Neural progenitor cell (in vitro differentiated cells): ENCODE measurements at regions not wholly inside any gene's neighbourhood (a gene's known extent, or its start where the extent isn't known, plus 50 kb on each side); places are given as distances from the start of the nearest gene placed in this dataset.

Source experiments
- EZH2phosphoT487 ChIP-seq: fragments of 200-600 bp; sonication (generic); IDR thresholded peaks from 2 replicates; pipeline ENCODE4 v1.6.1; 2017; ENCODE audit warnings: antibody characterized with exemption
- TF ChIP-seq, protein P1 (sequence below): fragments of 200-600 bp; sonication (generic); IDR thresholded peaks from 2 replicates; pipeline ENCODE4 v1.5.1; 2017; ENCODE audit warnings: antibody characterized with exemption, mild to moderate bottlenecking

DNA sequence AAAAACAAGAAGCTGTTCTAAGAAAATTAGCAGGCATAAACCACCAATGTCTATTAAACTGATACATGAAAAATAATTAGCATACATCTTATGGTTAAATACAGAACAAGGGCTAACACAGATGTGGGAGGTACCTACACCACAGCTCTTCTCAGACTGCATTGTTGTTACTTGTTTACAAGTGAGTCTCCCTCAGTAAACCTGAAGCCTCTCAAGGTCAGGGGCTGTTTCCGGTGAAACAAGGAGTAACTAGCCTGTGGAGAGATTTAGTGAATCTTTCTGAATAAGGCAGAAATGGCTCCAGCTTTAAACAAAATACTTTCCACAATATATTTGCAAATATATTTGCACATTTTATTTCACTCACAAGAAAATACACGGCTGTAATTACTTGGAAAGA lies 244.0 kb downstream of the FIGN start:
- TF ChIP-seq EZH2phosphoT487, result no peak
- TF ChIP-seq, protein P1, sequence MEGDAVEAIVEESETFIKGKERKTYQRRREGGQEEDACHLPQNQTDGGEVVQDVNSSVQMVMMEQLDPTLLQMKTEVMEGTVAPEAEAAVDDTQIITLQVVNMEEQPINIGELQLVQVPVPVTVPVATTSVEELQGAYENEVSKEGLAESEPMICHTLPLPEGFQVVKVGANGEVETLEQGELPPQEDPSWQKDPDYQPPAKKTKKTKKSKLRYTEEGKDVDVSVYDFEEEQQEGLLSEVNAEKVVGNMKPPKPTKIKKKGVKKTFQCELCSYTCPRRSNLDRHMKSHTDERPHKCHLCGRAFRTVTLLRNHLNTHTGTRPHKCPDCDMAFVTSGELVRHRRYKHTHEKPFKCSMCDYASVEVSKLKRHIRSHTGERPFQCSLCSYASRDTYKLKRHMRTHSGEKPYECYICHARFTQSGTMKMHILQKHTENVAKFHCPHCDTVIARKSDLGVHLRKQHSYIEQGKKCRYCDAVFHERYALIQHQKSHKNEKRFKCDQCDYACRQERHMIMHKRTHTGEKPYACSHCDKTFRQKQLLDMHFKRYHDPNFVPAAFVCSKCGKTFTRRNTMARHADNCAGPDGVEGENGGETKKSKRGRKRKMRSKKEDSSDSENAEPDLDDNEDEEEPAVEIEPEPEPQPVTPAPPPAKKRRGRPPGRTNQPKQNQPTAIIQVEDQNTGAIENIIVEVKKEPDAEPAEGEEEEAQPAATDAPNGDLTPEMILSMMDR, result no peak
